OCI-LY1 (cell line): ENCODE measurements at regions not wholly inside any gene's neighbourhood (a gene's known extent, or its start where the extent isn't known, plus 50 kb on each side); places are given as distances from the start of the nearest gene placed in this dataset.

Experiments used
- H2AFZ ChIP-seq: fragments of 200-600 bp; sonication (generic), shearing (Covaris generic); 2 replicates; pipeline ENCODE4 v1.6.0; 2014; ENCODE audit warnings: antibody characterized with exemption, mild to moderate bottlenecking, low read length
- H3F3A ChIP-seq: fragments of 200-600 bp; sonication (generic), shearing (Covaris generic); 2 replicates; pipeline ENCODE4 v1.6.0; 2014; ENCODE audit warnings: mild to moderate bottlenecking, antibody characterized with exemption, low read length, moderate library complexity; ENCODE audit not compliant: insufficient read depth
- H3K27ac ChIP-seq: fragments of 200-600 bp; sonication (generic); 2 replicates; pipeline ENCODE4 v1.5.1; 2014; ENCODE audit warnings: low read length, mixed run types, mild to moderate bottlenecking, low read depth; ENCODE audit not compliant: poor library complexity, severe bottlenecking
- H3K27me3 ChIP-seq: fragments of 200-600 bp; sonication (generic); 2 replicates; pipeline ENCODE4 v1.6.0; 2014; ENCODE audit warnings: antibody characterized with exemption, mild to moderate bottlenecking, low read length, moderate library complexity; ENCODE audit not compliant: insufficient read depth
- H3K36me3 ChIP-seq: fragments of 200-600 bp; sonication (generic); 2 replicates; pipeline ENCODE4 v1.6.1; 2014; ENCODE audit warnings: mild to moderate bottlenecking, antibody characterized with exemption, low read length, moderate library complexity, mixed read lengths; ENCODE audit not compliant: insufficient read depth
- H3K4me1 ChIP-seq: fragments of 200-600 bp; sonication (generic); 2 replicates; pipeline ENCODE4 v1.5.1; 2014; ENCODE audit warnings: mild to moderate bottlenecking, low read length, moderate library complexity; ENCODE audit not compliant: insufficient read depth, severe bottlenecking
- H3K4me2 ChIP-seq: fragments of 200-600 bp; sonication (generic), shearing (Covaris generic); 2 replicates; pipeline ENCODE4 v1.6.1; 2014; ENCODE audit warnings: low read length
- H3K4me3 ChIP-seq: fragments of 200-600 bp; sonication (generic); 2 replicates; pipeline ENCODE4 v1.5.1; 2014; ENCODE audit warnings: low read length, low read depth, mild to moderate bottlenecking, mixed read lengths; ENCODE audit not compliant: poor library complexity, severe bottlenecking
- H3K79me2 ChIP-seq: fragments of 200-600 bp; shearing (Covaris generic); 2 replicates; pipeline ENCODE4 v1.6.1; 2016; ENCODE audit warnings: mixed run types, low read length, mixed read lengths; ENCODE audit not compliant: insufficient read depth
- H3K9ac ChIP-seq: fragments of 200-600 bp; sonication (generic), shearing (Covaris generic); 2 replicates; pipeline ENCODE4 v1.6.1; 2014; ENCODE audit warnings: mild to moderate bottlenecking, low read length, mixed read lengths
- H3K9me2 ChIP-seq: fragments of 200-600 bp; sonication (generic), shearing (Covaris generic); 2 replicates; pipeline ENCODE4 v1.6.1; 2014; ENCODE audit warnings: low read depth, mild to moderate bottlenecking, low read length, mixed read lengths
- H3K9me3 ChIP-seq: fragments of 200-600 bp; shearing (Covaris generic); 2 replicates; pipeline ENCODE4 v1.6.1; 2014; ENCODE audit warnings: low read length, mixed read lengths
- H4K20me1 ChIP-seq: fragments of 200-600 bp; sonication (generic), shearing (Covaris generic); 2 replicates; pipeline ENCODE4 v1.6.0; 2016; ENCODE audit warnings: mild to moderate bottlenecking, low read length; ENCODE audit not compliant: insufficient read depth
- EZH2 ChIP-seq: fragments of 200-600 bp; sonication (generic), shearing (Covaris generic); IDR thresholded peaks from 2 replicates; pipeline ENCODE4 v1.8.0; 2017; ENCODE audit warnings: borderline replicate concordance, mixed run types, mild to moderate bottlenecking, antibody characterized with exemption, low read length, moderate library complexity, mixed read lengths
- TF ChIP-seq, protein P1 (sequence below): fragments of 200-600 bp; sonication (generic), shearing (Covaris generic); IDR thresholded peaks from 2 replicates; pipeline ENCODE4 v1.5.1; 2017; ENCODE audit warnings: mild to moderate bottlenecking, antibody characterized with exemption, low read length, moderate library complexity, mixed read lengths

GRCh38 chr15:26461847-26462608 lies 310.8 kb downstream of the GABRB3 start:
- Histone ChIP-seq H2AFZ (no peak overlapping the region), H3K9me2 (no peaks in the 10 kb centered on the region), H3K9me3 (no peaks in the 10 kb centered on the region), H3K9ac (no peak overlapping the region), H3K36me3 (no peaks in the 10 kb centered on the region), H3K4me2 (no peak overlapping the region), H3K4me1 (no peaks in the 10 kb centered on the region), H3K27ac (no peak overlapping the region), H3K27me3 (no peaks in the 10 kb centered on the region), H3F3A (no peaks in the 10 kb centered on the region), H3K79me2 (no peaks in the 10 kb centered on the region), H3K4me3 (no peak overlapping the region), H4K20me1 (no peaks in the 10 kb centered on the region)
- TF ChIP-seq EZH2 = no peak
- TF ChIP-seq, protein P1, sequence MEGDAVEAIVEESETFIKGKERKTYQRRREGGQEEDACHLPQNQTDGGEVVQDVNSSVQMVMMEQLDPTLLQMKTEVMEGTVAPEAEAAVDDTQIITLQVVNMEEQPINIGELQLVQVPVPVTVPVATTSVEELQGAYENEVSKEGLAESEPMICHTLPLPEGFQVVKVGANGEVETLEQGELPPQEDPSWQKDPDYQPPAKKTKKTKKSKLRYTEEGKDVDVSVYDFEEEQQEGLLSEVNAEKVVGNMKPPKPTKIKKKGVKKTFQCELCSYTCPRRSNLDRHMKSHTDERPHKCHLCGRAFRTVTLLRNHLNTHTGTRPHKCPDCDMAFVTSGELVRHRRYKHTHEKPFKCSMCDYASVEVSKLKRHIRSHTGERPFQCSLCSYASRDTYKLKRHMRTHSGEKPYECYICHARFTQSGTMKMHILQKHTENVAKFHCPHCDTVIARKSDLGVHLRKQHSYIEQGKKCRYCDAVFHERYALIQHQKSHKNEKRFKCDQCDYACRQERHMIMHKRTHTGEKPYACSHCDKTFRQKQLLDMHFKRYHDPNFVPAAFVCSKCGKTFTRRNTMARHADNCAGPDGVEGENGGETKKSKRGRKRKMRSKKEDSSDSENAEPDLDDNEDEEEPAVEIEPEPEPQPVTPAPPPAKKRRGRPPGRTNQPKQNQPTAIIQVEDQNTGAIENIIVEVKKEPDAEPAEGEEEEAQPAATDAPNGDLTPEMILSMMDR = no peak

- Histone ChIP-seq H3K27ac (no peak overlapping the region), H3K9me3 (no peaks in the 10 kb centered on the region), H2AFZ (no peak overlapping the region), H3K9ac (no peak overlapping the region), H3K36me3 (no peaks in the 10 kb centered on the region), H3K9me2 (no peaks in the 10 kb centered on the region), H3K4me2 (no peak overlapping the region), H4K20me1 (no peaks in the 10 kb centered on the region), H3F3A (no peaks in the 10 kb centered on the region), H3K4me1 (no peaks in the 10 kb centered on the region), H3K4me3 (no peak overlapping the region), H3K27me3 (no peaks in the 10 kb centered on the region), H3K79me2 (no peaks in the 10 kb centered on the region)
- TF ChIP-seq, protein P1 = no peak
- TF ChIP-seq EZH2 = no peak
These were observed 312.7 kb downstream of the GABRB3 start for GRCh38 chr15:26460165-26460564.

DNA sequence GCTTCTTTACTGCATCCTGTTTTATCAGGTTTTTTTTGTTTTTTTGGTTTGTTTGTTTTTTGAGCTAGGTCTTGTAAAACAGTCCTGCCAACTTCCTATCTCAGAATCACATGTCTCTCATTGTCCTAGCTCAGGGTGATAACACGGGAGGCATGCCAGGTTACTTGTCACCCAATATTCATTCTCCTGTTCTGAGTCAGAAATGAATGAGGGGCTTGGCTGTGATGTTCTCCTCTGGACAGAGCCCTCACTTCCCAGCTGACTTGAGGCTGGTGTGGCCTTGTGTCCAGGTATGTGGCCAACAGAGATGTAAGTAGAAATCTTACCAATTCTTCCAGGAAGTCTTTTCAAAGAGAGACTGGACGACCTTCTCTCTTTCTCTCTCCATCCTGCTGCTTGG lies 317.0 kb downstream of the GABRB3 start:
- no peak overlapping the region for H2AFZ ChIP-seq
- no peaks in the 10 kb centered on the region for H4K20me1 ChIP-seq
- H3K4me3 ChIP-seq = no peak overlapping the region
- H3K36me3 ChIP-seq = no peaks in the 10 kb centered on the region
- H3K4me1 ChIP-seq = no peaks in the 10 kb centered on the region
- no peaks in the 10 kb centered on the region for H3F3A ChIP-seq
- H3K79me2 ChIP-seq = no peaks in the 10 kb centered on the region
- H3K9ac ChIP-seq = no peak overlapping the region
- H3K9me3 ChIP-seq = no peaks in the 10 kb centered on the region
- H3K9me2 ChIP-seq = no peaks in the 10 kb centered on the region
- no peak overlapping the region for H3K4me2 ChIP-seq
- no peak for TF ChIP-seq EZH2
- TF ChIP-seq, protein P1 = no peak
- no peaks in the 10 kb centered on the region for H3K27me3 ChIP-seq
- H3K27ac ChIP-seq = no peak overlapping the region
